ENCODE measurements at regions not wholly inside any gene's neighbourhood (a gene's known extent, or its start where the extent isn't known, plus 50 kb on each side); places are given as distances from the start of the nearest gene placed in this dataset.

GRCh38 chr15:62821384-62822131, 221.0 kb upstream of the TPM1 start:
- no peak for DNase-seq

GRCh38 chr15:62822228-62822627, 220.3 kb upstream of the TPM1 start:
- no peak for DNase-seq

GRCh38 chr15:62823561-62823960, 219.0 kb upstream of the TPM1 start:
- DNase-seq: no peak

- no peak for DNase-seq
Measured at GRCh38 chr15:62824111-62825015, 218.2 kb upstream of the TPM1 start.

- no peak for DNase-seq
Measured at GRCh38 chr15:62825191-62825590, 217.4 kb upstream of the TPM1 start.

GRCh38 chr15:62826561-62826960, 216.0 kb upstream of the TPM1 start:
- DNase-seq: no peak

GRCh38 chr15:62828364-62828763, 214.2 kb upstream of the TPM1 start:
- DNase-seq: no peak

- no peak for DNase-seq
Measured at GRCh38 chr15:62832231-62832630, 210.3 kb upstream of the TPM1 start.

- DNase-seq: no peak
Measured at GRCh38 chr15:62833646-62834045, 208.9 kb upstream of the TPM1 start.

GRCh38 chr15:62834686-62835329, 207.7 kb upstream of the TPM1 start:
- DNase-seq: no peak

GRCh38 chr15:62835351-62835750, 207.2 kb upstream of the TPM1 start:
- DNase-seq: peak; percentile 66

GRCh38 chr15:62835762-62836161, 206.8 kb upstream of the TPM1 start:
- no peak for DNase-seq

GRCh38 chr15:62840526-62841268, 201.8 kb upstream of the TPM1 start:
- no peak for DNase-seq

GRCh38 chr15:62841269-62841628, 201.3 kb upstream of the TPM1 start:
- DNase-seq: no peak

GRCh38 chr15:62841891-62842559, 200.5 kb upstream of the TPM1 start:
- DNase-seq: no peak

- no peak for DNase-seq
Measured at GRCh38 chr15:62843311-62843710, 199.2 kb upstream of the TPM1 start.

GRCh38 chr15:62844564-62845240, 197.8 kb upstream of the TPM1 start:
- DNase-seq: no peak

- DNase-seq: no peak
Measured at GRCh38 chr15:62845241-62846126, 197.1 kb upstream of the TPM1 start.

GRCh38 chr15:62846131-62846804, 196.3 kb upstream of the TPM1 start:
- no peak for DNase-seq
